OCI-LY3 (cell line): ENCODE measurements at regions not wholly inside any gene's neighbourhood (a gene's known extent, or its start where the extent isn't known, plus 50 kb on each side); places are given as distances from the start of the nearest gene placed in this dataset.

ENCODE experiments used
- H2AFZ ChIP-seq: fragments of 200-600, 300-600 bp; shearing (Covaris generic); 2 replicates; pipeline ENCODE4 v1.6.0; 2014; ENCODE audit warnings: antibody characterized with exemption, low read depth, low read length
- H3K27ac ChIP-seq: fragments of 200-600, 300-600 bp; sonication (generic); 2 replicates; pipeline ENCODE4 v1.5.1; 2014; ENCODE audit warnings: mild to moderate bottlenecking, low read length, moderate library complexity, mixed read lengths
- H3K27me3 ChIP-seq: fragments of 200-600, 300-600 bp; sonication (generic); 2 replicates; pipeline ENCODE4 v1.6.1; 2014; ENCODE audit warnings: low read depth, low read length, mixed read lengths
- H3K36me3 ChIP-seq: fragments of 200-600, 300-600 bp; sonication (generic); replicated peaks from 2 replicates; pipeline ENCODE3; 2014; ENCODE audit warnings: low read depth, low read length, mixed read lengths
- H3K4me1 ChIP-seq: fragments of 300-600, 200-600 bp; sonication (generic); 2 replicates; pipeline ENCODE4 v1.6.1; 2014; ENCODE audit warnings: low read length, mixed read lengths
- H3K4me2 ChIP-seq: fragments of 200-600, 300-600 bp; sonication (generic); 2 replicates; pipeline ENCODE4 v1.6.1; 2014; ENCODE audit warnings: low read length, mixed read lengths
- H3K4me3 ChIP-seq: fragments of 300-600, 200-600 bp; sonication (generic); 2 replicates; pipeline ENCODE4 v1.5.1; 2014; ENCODE audit warnings: antibody characterized with exemption, mild to moderate bottlenecking, low read length, moderate library complexity
- H3K79me2 ChIP-seq: fragments of 300-600, 200-600 bp; shearing (Covaris generic); 2 replicates; pipeline ENCODE4 v1.6.1; 2014; ENCODE audit warnings: mild to moderate bottlenecking, low read length, mixed read lengths
- H3K9ac ChIP-seq: fragments of 300-600, 200-600 bp; shearing (Covaris generic); 2 replicates; pipeline ENCODE4 v1.6.0; 2014; ENCODE audit warnings: mild to moderate bottlenecking, low read length, moderate library complexity
- H3K9me3 ChIP-seq: fragments of 200-600, 300-600 bp; shearing (Covaris generic); 2 replicates; pipeline ENCODE4 v1.6.1; 2014; ENCODE audit warnings: low read length, mixed read lengths; ENCODE audit not compliant: insufficient read depth
- H4K20me1 ChIP-seq: fragments of 200-600, 300-600 bp; sonication (generic); 2 replicates; pipeline ENCODE4 v1.6.1; 2016; ENCODE audit warnings: low read length, mixed read lengths; ENCODE audit not compliant: insufficient read depth
- EZH2phosphoT487 ChIP-seq: fragments of 200-600 bp; shearing (Covaris generic); IDR thresholded peaks from 2 replicates; pipeline ENCODE4 v1.6.1; 2018; ENCODE audit warnings: antibody characterized with exemption, mixed run types, low read depth
- TF ChIP-seq, protein P1 (sequence below): fragments of 200-600, 300-600 bp; sonication (generic); IDR thresholded peaks from 2 replicates; pipeline ENCODE4 v1.5.1; 2014; ENCODE audit warnings: antibody characterized with exemption, low read length, low read depth

DNA sequence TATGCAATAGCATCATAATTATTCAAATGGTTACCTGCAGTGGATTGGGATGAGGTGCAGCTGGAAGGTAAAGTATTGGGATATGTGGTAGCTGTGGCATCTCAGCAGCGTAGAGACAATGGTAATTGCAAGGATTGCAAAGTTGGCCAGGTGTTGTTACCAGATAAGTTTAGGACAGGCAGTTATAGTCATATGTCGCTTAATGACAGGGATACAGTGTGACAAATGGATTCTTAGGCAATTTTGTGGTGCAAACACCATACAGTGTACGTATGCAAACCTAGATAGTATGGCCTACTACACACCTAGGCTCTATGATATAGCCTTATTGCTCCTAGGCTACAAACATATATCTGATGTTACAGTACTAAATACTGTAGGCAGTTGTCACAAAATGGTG, 163.5 kb upstream of the LYZL2 start:
- no peak for TF ChIP-seq EZH2phosphoT487
- TF ChIP-seq, protein P1, sequence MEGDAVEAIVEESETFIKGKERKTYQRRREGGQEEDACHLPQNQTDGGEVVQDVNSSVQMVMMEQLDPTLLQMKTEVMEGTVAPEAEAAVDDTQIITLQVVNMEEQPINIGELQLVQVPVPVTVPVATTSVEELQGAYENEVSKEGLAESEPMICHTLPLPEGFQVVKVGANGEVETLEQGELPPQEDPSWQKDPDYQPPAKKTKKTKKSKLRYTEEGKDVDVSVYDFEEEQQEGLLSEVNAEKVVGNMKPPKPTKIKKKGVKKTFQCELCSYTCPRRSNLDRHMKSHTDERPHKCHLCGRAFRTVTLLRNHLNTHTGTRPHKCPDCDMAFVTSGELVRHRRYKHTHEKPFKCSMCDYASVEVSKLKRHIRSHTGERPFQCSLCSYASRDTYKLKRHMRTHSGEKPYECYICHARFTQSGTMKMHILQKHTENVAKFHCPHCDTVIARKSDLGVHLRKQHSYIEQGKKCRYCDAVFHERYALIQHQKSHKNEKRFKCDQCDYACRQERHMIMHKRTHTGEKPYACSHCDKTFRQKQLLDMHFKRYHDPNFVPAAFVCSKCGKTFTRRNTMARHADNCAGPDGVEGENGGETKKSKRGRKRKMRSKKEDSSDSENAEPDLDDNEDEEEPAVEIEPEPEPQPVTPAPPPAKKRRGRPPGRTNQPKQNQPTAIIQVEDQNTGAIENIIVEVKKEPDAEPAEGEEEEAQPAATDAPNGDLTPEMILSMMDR = no peak

DNA sequence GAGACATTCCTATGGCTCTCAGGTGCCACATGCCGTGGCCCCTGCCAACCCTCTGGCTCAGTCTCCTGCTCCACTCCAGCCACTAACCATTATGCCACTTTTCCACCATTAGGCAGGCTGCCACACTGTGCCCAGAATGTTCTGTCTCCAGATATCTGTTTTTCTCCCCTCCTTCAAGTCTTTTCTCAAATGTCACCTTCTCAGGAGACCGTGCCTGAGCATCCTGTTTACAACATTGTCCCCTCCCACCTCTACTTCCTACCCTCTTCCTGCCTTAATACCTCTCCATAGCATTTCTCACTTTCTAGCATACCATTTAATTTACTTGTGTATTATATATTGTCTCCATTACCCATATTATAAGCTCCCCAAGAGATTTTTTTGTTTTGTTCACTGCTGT, 162.5 kb upstream of the LYZL2 start:
- no peak overlapping the region for H3K9ac ChIP-seq
- H3K4me3 ChIP-seq = no peak overlapping the region
- no peaks in the 10 kb centered on the region for H3K4me1 ChIP-seq
- no peak overlapping the region for H3K27ac ChIP-seq
- H3K79me2 ChIP-seq = no peaks in the 10 kb centered on the region
- H4K20me1 ChIP-seq = no peaks in the 10 kb centered on the region
- no peaks in the 10 kb centered on the region for H3K36me3 ChIP-seq
- TF ChIP-seq EZH2phosphoT487 = no peak
- TF ChIP-seq, protein P1 = no peak
- H3K9me3 ChIP-seq = no peaks in the 10 kb centered on the region
- H2AFZ ChIP-seq = no peak overlapping the region
- H3K27me3 ChIP-seq = no peaks in the 10 kb centered on the region
- H3K4me2 ChIP-seq = no peak overlapping the region

More for the DNA sequence above, 163.5 kb upstream of the LYZL2 start:
- H3K27me3 ChIP-seq = no peaks in the 10 kb centered on the region
- no peaks in the 10 kb centered on the region for H3K79me2 ChIP-seq
- no peak overlapping the region for H3K4me3 ChIP-seq
- no peaks in the 10 kb centered on the region for H3K4me1 ChIP-seq
- H3K9me3 ChIP-seq = no peaks in the 10 kb centered on the region
- no peaks in the 10 kb centered on the region for H4K20me1 ChIP-seq
- H2AFZ ChIP-seq = no peak overlapping the region
- no peaks in the 10 kb centered on the region for H3K36me3 ChIP-seq
- no peak overlapping the region for H3K27ac ChIP-seq
- no peak overlapping the region for H3K9ac ChIP-seq
- no peak overlapping the region for H3K4me2 ChIP-seq

DNA sequence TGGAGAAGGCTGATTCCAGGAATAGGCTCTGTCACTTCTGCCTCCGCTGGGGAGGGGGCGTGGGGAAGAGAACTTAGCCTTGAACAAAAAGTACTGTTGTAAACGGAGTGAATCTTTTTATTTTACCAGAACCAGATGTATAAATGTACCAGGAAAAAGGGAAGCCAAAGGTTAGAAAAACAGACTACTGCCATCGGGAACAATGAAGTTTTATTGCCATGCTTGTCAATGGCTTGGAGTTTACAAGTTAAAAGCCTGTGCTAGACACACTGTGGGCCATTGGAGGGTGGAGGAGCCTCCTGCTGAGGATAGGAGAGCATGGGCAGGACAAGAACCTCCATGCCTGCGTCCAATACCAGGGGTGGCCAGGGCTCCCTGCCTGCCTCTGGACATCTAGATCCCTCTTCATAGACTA, 161.7 kb upstream of the LYZL2 start:
- H3K9me3 ChIP-seq = no peaks in the 10 kb centered on the region
- no peak overlapping the region for H3K4me2 ChIP-seq
- TF ChIP-seq EZH2phosphoT487 = no peak
- TF ChIP-seq, protein P1 = no peak
- no peaks in the 10 kb centered on the region for H3K36me3 ChIP-seq
- no peak overlapping the region for H3K9ac ChIP-seq
- H3K27me3 ChIP-seq = no peaks in the 10 kb centered on the region
- no peak overlapping the region for H3K4me3 ChIP-seq
- H3K79me2 ChIP-seq = no peaks in the 10 kb centered on the region
- no peaks in the 10 kb centered on the region for H3K4me1 ChIP-seq
- no peak overlapping the region for H2AFZ ChIP-seq
- no peaks in the 10 kb centered on the region for H4K20me1 ChIP-seq
- no peak overlapping the region for H3K27ac ChIP-seq

DNA sequence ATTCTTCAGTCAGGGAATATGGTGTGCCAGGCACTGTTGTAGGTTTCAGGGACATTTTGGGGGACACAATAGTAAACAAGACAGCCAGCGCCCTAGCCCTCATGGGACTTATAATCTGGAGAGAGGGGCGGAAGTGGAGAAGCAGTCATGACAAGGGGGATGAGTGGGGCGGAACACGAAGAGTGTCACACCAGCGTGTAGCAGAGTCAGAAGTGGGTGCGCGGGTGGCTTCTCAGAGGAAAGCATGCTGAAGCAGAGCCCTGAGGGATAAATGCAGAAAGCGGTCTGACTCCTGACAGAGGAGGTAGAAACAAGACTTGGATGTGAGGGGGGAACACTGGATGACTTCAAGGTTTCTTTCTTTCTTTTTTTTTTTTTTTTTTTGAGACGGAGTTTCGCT, 160.3 kb upstream of the LYZL2 start:
- Histone ChIP-seq H3K4me3 (no peak overlapping the region), H4K20me1 (no peaks in the 10 kb centered on the region), H3K4me1 (peaks cover 4% of the 10 kb centered on the region; the same call in 1 of the 2 replicates), H3K9ac (no peak overlapping the region), H3K36me3 (no peaks in the 10 kb centered on the region), H3K27me3 (no peaks in the 10 kb centered on the region), H2AFZ (no peak overlapping the region), H3K9me3 (no peaks in the 10 kb centered on the region), H3K27ac (no peak overlapping the region), H3K4me2 (no peak overlapping the region), H3K79me2 (no peaks in the 10 kb centered on the region)
- TF ChIP-seq, protein P1 = no peak
- no peak for TF ChIP-seq EZH2phosphoT487
